Ishikawa (cell line): ENCODE measurements at regions not wholly inside any gene's neighbourhood (a gene's known extent, or its start where the extent isn't known, plus 50 kb on each side); places are given as distances from the start of the nearest gene placed in this dataset.

Source experiments
- CEBPB ChIP-seq: IDR thresholded peaks from 2 replicates; pipeline ENCODE4 v1.6.1; 2012
- CREB1 ChIP-seq: IDR thresholded peaks from 2 replicates; pipeline ENCODE4 v1.6.1; 2012; ENCODE audit warnings: low read depth
- EGR1 ChIP-seq: IDR thresholded peaks from 2 replicates; pipeline ENCODE4 v1.6.1; 2012
- EP300 ChIP-seq: IDR thresholded peaks from 2 replicates; pipeline ENCODE4 v1.6.1; 2012; ENCODE audit warnings: borderline replicate concordance
- FOXM1 ChIP-seq: IDR thresholded peaks from 2 replicates; pipeline ENCODE4 v1.6.1; 2012; ENCODE audit warnings: low read depth, borderline replicate concordance
- TAF1 ChIP-seq: IDR thresholded peaks from 2 replicates; pipeline ENCODE4 v1.6.1; 2012; ENCODE audit warnings: low read depth, mild to moderate bottlenecking
- TCF12 ChIP-seq: IDR thresholded peaks from 2 replicates; pipeline ENCODE4 v1.6.1; 2012; ENCODE audit warnings: low read depth
- YY1 ChIP-seq: IDR thresholded peaks from 2 replicates; pipeline ENCODE4 v1.6.1; 2012; ENCODE audit warnings: low read depth
- ZBTB7A ChIP-seq: IDR thresholded peaks from 2 replicates; pipeline ENCODE4 v1.6.1; 2012; ENCODE audit warnings: low read depth
- TF ChIP-seq, protein P1 (sequence below): IDR thresholded peaks from 2 replicates; pipeline ENCODE4 v1.6.1; 2012; ENCODE audit warnings: low read depth, mild to moderate bottlenecking
- TF ChIP-seq, protein P2 (sequence below): IDR thresholded peaks from 2 replicates; pipeline ENCODE4 v1.6.1; 2012

DNA sequence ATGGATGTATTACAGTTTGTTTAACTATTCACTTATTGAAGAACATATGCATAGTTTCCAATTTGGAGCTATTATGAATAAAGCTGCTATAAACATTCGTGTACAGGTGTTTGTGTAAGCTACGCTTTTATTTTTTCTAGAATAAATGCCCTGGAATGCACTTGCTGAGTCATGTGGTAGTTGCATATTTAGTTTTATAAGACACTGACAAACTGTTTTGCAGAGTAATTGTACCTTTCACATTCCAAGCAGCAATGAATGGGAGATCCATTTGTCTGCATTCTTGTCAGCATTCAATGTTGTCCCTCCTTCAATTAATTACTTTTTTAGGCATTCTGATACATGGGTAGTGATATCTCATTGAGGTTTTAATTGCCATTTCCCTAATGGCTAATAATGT is 373.6 kb upstream of the GHITM start:
- no peak for TF ChIP-seq YY1
- no peak for TF ChIP-seq FOXM1
- no peak for TF ChIP-seq CEBPB
- TF ChIP-seq EP300: no peak
- TF ChIP-seq, protein P1, sequence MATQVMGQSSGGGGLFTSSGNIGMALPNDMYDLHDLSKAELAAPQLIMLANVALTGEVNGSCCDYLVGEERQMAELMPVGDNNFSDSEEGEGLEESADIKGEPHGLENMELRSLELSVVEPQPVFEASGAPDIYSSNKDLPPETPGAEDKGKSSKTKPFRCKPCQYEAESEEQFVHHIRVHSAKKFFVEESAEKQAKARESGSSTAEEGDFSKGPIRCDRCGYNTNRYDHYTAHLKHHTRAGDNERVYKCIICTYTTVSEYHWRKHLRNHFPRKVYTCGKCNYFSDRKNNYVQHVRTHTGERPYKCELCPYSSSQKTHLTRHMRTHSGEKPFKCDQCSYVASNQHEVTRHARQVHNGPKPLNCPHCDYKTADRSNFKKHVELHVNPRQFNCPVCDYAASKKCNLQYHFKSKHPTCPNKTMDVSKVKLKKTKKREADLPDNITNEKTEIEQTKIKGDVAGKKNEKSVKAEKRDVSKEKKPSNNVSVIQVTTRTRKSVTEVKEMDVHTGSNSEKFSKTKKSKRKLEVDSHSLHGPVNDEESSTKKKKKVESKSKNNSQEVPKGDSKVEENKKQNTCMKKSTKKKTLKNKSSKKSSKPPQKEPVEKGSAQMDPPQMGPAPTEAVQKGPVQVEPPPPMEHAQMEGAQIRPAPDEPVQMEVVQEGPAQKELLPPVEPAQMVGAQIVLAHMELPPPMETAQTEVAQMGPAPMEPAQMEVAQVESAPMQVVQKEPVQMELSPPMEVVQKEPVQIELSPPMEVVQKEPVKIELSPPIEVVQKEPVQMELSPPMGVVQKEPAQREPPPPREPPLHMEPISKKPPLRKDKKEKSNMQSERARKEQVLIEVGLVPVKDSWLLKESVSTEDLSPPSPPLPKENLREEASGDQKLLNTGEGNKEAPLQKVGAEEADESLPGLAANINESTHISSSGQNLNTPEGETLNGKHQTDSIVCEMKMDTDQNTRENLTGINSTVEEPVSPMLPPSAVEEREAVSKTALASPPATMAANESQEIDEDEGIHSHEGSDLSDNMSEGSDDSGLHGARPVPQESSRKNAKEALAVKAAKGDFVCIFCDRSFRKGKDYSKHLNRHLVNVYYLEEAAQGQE: no peak
- TF ChIP-seq, protein P2, sequence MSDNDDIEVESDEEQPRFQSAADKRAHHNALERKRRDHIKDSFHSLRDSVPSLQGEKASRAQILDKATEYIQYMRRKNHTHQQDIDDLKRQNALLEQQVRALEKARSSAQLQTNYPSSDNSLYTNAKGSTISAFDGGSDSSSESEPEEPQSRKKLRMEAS: no peak
- TF ChIP-seq TCF12: no peak
- no peak for TF ChIP-seq TAF1
- TF ChIP-seq CREB1: no peak
- no peak for TF ChIP-seq ZBTB7A
- no peak for TF ChIP-seq EGR1
